Breast epithelium (tissue), 4 donors: ENCODE measurements at regions not wholly inside any gene's neighbourhood (a gene's known extent, or its start where the extent isn't known, plus 50 kb on each side); places are given as distances from the start of the nearest gene placed in this dataset.

Experiments
- DNase-seq, 2 donors: peaks; one replicate each; pipeline ENCODE4 v3.0.0-alpha.2; 2019; ENCODE audit warnings: low spot score in 2 of 2
- H3K27ac ChIP-seq, 2 donors: fragments of 200-600 bp; sonication (generic) in 1 of 2; one replicate each; pipeline ENCODE4 v1.5.1; 2016 to 2019; ENCODE audit warnings: mild to moderate bottlenecking in 1 of 2
- H3K27me3 ChIP-seq, 2 donors: fragments of 200-600 bp; sonication (generic) in 1 of 2; one replicate each; pipeline versions ENCODE4 v1.5.1 to v1.6.0; 2017 to 2019; ENCODE audit warnings: control low read depth in 1 of 2, mild to moderate bottlenecking in 1 of 2
- H3K36me3 ChIP-seq: fragments of 200-600 bp; one replicate; pipeline ENCODE4 v1.5.1; 2019
- H3K4me1 ChIP-seq, 2 donors: fragments of 200-600 bp; sonication (generic); one replicate each; pipeline ENCODE4 v1.5.1; 2016 to 2019; ENCODE audit warnings: control low read depth in 1 of 2
- H3K4me3 ChIP-seq, 3 donors: fragments of 200-600 bp; sonication (generic); 1 replicate in 2 of 3; 2 replicates in 1 of 3; pipeline ENCODE4 v1.5.1; 2016 to 2019; ENCODE audit warnings: mild to moderate bottlenecking in 3 of 3, moderate library complexity in 2 of 3
- H3K9me3 ChIP-seq, 2 donors: fragments of 200-600 bp; sonication (generic) in 1 of 2; one replicate each; pipeline ENCODE4 v1.5.1; 2016 to 2019; ENCODE audit warnings: control low read depth in 1 of 2
- POLR2A ChIP-seq: fragments of 450-650 bp; IDR thresholded peaks from one replicate; pipeline ENCODE4 v1.6.1; 2016; ENCODE audit warnings: antibody characterized with exemption, mild to moderate bottlenecking, moderate library complexity
- POLR2AphosphoS5 ChIP-seq, 3 donors: sonication (generic); formaldehyde crosslinking; IDR thresholded peaks; one replicate each; pipeline ENCODE4 v1.6.1; 2017; ENCODE audit warnings: antibody characterized with exemption in 3 of 3
- intact Hi-C: fragments of 100-400 bp; cut with DNase I; formaldehyde crosslinking; loops from one replicate; pipeline ENCODE4 v1.15.1; 2023; ENCODE audit warnings: low total_unique reads
- TF ChIP-seq, protein P1 (sequence below), 3 donors: fragments of 450-650 bp; IDR thresholded peaks; one replicate each; pipeline ENCODE4 v1.5.1; 2016 to 2017; ENCODE audit warnings: antibody characterized with exemption in 3 of 3, mild to moderate bottlenecking in 3 of 3, moderate library complexity in 3 of 3

DNA sequence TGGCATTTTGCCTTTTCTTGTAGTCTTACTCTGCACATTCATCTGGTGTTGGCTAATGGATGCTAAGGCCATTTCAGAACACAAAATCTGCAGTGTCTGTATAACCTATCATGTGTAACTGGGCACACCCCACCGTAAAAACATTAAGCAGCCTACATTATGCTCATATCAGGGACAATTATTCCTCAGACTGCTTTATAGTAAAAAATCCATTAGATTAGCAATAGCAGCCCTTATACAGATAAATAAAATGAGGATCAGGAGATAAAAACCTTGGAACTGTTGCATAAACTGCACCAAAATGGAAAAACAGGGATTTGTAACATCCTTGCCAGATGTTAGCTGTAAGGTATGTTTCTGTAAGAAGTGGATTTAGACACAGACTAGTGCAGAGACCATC, 288.8 kb downstream of the HS3ST1 start:
- DNase-seq: no peak
- intact Hi-C loops: no loop called here
- H3K9me3 ChIP-seq: no peaks in the 10 kb centered on the region
- no peak overlapping the region for H3K27ac ChIP-seq
- H3K4me1 ChIP-seq: no peaks in the 10 kb centered on the region
- H3K4me3 ChIP-seq: no peak overlapping the region
- H3K36me3 ChIP-seq: no peaks in the 10 kb centered on the region
- TF ChIP-seq POLR2A (no peak), POLR2AphosphoS5 (IDR thresholded peaks at IDR 0.05) (no peak)
- TF ChIP-seq, protein P1, sequence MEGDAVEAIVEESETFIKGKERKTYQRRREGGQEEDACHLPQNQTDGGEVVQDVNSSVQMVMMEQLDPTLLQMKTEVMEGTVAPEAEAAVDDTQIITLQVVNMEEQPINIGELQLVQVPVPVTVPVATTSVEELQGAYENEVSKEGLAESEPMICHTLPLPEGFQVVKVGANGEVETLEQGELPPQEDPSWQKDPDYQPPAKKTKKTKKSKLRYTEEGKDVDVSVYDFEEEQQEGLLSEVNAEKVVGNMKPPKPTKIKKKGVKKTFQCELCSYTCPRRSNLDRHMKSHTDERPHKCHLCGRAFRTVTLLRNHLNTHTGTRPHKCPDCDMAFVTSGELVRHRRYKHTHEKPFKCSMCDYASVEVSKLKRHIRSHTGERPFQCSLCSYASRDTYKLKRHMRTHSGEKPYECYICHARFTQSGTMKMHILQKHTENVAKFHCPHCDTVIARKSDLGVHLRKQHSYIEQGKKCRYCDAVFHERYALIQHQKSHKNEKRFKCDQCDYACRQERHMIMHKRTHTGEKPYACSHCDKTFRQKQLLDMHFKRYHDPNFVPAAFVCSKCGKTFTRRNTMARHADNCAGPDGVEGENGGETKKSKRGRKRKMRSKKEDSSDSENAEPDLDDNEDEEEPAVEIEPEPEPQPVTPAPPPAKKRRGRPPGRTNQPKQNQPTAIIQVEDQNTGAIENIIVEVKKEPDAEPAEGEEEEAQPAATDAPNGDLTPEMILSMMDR (IDR thresholded peaks at IDR 0.05): no peak
- no peaks in the 10 kb centered on the region for H3K27me3 ChIP-seq

DNA sequence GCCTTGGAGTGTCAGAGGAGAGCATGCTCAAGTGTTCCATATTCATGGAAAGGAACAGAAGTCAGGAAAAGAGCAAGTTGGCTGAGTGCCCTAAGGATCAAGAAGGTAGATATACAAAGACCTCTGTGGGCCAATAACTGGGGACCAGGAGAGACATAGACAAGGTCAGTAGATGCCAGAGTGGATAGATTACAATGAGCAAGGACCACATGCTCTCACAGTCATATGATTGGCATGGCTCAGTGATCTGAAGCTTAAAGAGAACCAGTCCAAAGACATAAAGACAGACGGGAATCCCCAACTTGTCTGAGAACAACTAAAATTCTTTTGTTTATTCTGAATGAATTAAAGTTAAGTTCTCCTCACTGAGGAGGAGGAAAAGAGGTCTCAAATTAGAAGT, 289.7 kb downstream of the HS3ST1 start:
- Histone ChIP-seq H3K9me3 (no peaks in the 10 kb centered on the region), H3K27me3 (no peaks in the 10 kb centered on the region), H3K4me3 (no peak overlapping the region), H3K27ac (no peak overlapping the region), H3K36me3 (no peaks in the 10 kb centered on the region), H3K4me1 (no peaks in the 10 kb centered on the region)
- intact Hi-C loops: no loop called here
- no peak for DNase-seq
- TF ChIP-seq POLR2AphosphoS5 (IDR thresholded peaks at IDR 0.05) (no peak), POLR2A (no peak)
- TF ChIP-seq, protein P1 (IDR thresholded peaks at IDR 0.05): no peak

DNA sequence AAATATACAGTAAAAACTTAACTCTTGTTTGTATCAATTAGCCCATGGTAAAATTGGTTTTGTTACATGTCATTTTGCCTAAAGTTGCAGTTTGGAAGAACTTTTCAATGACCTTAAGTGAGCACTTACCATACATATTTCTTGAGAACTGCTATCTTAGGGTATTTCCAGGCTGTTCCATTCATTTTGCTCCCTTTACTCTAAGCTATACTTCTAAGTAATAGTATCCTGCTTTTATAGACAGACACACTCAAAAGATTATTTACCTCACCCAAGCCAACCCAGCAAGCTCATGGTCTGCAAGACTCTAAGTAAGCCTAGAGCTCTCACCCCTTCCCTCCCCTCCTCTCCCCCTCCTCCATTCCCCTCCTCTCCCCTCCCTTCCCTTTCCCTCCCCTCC, 294.0 kb downstream of the HS3ST1 start:
- intact Hi-C loops: no loop called here
- TF ChIP-seq POLR2A (no peak), POLR2AphosphoS5 (IDR thresholded peaks at IDR 0.05) (no peak)
- TF ChIP-seq, protein P1 (IDR thresholded peaks at IDR 0.05): no peak

DNA sequence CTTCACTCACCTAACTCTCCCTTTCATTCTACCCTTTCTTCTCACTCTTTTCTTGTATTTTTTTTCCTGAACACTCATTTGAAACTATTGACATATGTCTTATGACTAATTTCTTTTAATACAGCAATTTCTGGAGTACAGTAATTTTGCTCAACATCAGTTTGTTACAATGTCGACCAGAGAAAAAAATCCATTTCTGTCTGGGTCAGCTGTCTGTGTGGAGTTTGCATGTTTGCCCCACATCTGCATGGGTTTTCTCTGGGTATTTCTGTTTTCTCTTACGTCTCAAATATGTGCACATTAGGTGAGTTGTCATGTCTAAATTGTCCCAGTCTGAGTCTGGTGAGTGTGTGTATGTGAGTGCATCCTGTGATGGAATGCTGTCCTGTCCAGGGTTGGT, 294.8 kb downstream of the HS3ST1 start:
- intact Hi-C loops: no loop called here
- TF ChIP-seq POLR2A: no peak
- no peak for TF ChIP-seq POLR2AphosphoS5 (IDR thresholded peaks at IDR 0.05)
- TF ChIP-seq, protein P1 (IDR thresholded peaks at IDR 0.05): no peak
- Histone ChIP-seq H3K36me3 (no peaks in the 10 kb centered on the region), H3K27ac (no peak overlapping the region), H3K27me3 (no peaks in the 10 kb centered on the region), H3K4me3 (no peak overlapping the region), H3K9me3 (no peaks in the 10 kb centered on the region), H3K4me1 (no peaks in the 10 kb centered on the region)
- no peak for DNase-seq

More for the DNA sequence above, 294.0 kb downstream of the HS3ST1 start:
- Histone ChIP-seq H3K36me3 (no peaks in the 10 kb centered on the region), H3K4me3 (no peak overlapping the region), H3K4me1 (no peaks in the 10 kb centered on the region), H3K9me3 (no peaks in the 10 kb centered on the region), H3K27me3 (no peaks in the 10 kb centered on the region), H3K27ac (no peak overlapping the region)
- DNase-seq: no peak

DNA sequence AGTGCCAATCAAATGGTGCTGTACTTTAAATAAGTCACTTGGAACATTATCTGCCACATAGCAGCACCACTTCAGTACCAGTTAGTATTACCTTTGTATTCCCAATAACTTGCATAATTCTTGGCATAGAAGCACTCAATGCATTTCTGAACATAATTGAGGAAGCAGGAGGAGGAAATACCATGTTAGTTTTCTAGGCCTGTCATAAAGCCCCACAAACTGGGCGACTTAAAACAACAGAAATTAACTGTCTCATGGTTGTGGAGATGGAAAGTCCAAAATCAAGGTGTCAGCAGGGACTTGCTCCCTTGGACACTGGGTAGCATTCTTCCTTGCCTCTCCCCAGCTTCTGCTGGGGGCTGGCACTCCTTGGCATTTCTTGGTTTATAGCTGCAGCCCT, 296.2 kb downstream of the HS3ST1 start:
- TF ChIP-seq, protein P1 (IDR thresholded peaks at IDR 0.05): no peak
- no peak for TF ChIP-seq POLR2A
- TF ChIP-seq POLR2AphosphoS5 (IDR thresholded peaks at IDR 0.05): no peak
- Histone ChIP-seq H3K4me1 (no peaks in the 10 kb centered on the region), H3K4me3 (no peak overlapping the region), H3K27me3 (no peaks in the 10 kb centered on the region), H3K36me3 (no peaks in the 10 kb centered on the region), H3K27ac (no peak overlapping the region), H3K9me3 (no peaks in the 10 kb centered on the region)
- intact Hi-C loops: no loop called here
- no peak for DNase-seq
